ENCODE measurements at regions not wholly inside any gene's neighbourhood (a gene's known extent, or its start where the extent isn't known, plus 50 kb on each side); places are given as distances from the start of the nearest gene placed in this dataset.
"Not testable (repeated sequence)": the region's sequence is repeated elsewhere in the genome, so short reads cannot be mapped to it uniquely, and the experiment has no call there.

DNA sequence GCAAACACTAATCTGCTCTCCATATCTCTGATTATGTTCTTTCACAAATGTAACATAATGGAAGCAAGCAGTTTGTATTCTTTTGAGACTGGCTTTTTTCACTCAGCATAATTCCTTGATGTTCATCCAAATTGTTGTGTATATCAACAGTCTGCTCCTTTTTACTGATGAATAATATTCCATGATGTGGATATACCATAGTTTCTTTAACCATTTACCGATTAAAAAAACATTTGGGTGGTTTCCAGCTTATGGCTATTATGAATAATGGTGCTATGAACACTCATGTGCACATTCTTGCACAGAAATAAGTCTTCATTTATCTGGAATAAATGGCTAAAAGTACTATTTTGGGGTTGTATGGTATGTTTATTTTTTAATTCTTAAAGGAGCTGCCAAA lies 708.9 kb downstream of the RFPL4B start:
- DNase-seq, result no peak

DNA sequence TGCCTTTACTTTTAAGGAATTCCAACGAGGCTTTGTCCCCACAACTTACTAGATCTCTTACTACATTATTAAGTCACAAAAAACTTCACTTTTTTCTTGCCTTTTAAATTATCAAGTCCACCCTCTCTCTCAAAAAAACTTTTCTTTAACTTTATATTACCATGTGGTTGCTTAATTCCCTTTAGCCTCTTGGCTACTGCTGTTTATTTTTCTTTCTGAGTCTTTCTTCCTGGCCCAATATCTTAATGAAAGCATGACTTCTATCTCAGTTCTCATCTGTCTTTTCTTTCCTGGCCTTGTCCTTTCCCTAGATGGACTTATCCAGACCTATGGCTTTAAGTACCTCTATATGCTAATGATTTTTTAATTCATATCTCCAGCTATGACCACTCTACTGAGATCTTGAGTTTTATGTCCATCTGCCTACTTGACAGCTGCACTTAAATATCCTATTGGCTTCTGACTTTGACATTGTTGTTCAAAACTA lies 710.5 kb downstream of the RFPL4B start:
- DNase-seq, result no peak

GRCh38 chr6:113060664-113061063 lies 713.5 kb downstream of the RFPL4B start:
- DNase-seq, result no peak

DNA sequence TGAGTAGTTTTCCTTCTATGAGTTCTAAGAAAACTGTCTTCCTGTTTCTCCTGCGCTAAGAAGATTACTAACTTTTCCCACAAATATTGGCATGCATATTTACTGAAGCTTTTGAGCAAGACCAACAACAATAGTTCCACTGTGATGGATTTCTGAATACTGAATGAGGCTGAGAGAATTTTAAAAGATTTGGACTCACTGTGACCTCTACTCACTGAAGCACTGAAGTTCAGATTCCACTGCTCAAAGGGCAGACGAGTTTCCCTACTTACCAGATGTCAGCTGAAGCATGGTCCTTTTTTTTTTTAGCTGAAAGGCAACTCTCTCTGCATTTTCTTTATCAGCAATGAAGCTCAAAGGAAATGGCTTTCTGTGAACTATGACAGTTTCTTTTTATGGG lies 718.5 kb downstream of the RFPL4B start:
- DNase-seq, result peak; percentile 27

DNA sequence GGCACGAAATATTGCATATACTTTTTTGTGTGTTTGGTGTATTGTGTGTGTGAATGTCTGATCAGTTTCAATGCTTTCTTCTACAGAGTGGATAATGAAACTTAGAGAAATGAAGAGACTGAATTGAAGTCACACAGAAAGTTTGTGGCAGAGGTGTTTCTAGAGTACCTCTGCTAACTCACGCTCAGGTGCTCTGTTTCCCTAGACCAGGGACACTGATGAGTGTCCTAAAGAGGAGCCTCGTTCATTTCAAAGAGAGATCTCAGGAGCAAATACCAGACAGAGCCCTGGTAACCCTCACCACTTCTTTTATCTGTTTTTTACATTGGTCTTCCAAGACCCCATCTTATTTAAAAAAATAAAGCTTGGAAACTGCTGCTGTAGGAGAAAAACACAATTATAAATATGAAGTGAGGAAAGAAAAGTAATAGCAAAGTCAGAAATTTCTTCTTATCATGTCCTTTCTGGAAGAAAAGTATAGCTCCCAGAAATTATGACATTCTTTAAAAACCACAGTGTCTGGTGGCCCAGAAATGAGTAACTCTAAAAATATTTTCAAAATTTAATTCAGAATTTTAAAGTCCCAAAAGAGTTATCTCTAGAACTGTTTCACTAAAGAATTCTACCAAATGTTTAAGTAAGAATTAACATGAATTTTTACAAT lies 720.6 kb downstream of the RFPL4B start:
- DNase-seq, result peak; percentile 51

- DNase-seq, result no peak
Measured at GRCh38 chr6:113068570-113068969, 721.4 kb downstream of the RFPL4B start.

- DNase-seq, result not testable (repeated sequence)
Measured at GRCh38 chr6:113070681-113071080, 723.6 kb downstream of the RFPL4B start.

- DNase-seq, result peak; percentile 69
Measured at GRCh38 chr6:113073611-113074191, 726.6 kb downstream of the RFPL4B start.

DNA sequence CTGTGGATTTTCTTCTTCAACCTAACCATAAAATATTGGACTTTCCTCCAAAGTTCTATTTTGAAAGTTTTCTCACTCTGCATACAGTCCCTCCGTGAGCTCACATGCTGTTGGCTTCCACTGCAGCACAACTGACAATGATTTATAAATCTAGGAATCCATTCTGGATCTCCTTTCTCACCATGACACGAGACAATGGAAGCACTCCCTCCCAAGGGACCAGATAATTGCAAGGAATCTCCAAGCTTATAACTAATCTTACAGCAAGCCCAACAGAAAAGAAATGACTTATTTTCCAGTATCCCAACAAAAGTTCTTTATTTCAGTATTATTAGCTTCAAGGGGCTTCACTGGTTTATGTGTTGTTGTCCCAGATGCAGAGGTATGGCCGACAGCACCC lies 729.0 kb downstream of the RFPL4B start:
- no peak for DNase-seq

GRCh38 chr6:113076816-113077215 lies 729.7 kb downstream of the RFPL4B start:
- DNase-seq, result no peak

DNA sequence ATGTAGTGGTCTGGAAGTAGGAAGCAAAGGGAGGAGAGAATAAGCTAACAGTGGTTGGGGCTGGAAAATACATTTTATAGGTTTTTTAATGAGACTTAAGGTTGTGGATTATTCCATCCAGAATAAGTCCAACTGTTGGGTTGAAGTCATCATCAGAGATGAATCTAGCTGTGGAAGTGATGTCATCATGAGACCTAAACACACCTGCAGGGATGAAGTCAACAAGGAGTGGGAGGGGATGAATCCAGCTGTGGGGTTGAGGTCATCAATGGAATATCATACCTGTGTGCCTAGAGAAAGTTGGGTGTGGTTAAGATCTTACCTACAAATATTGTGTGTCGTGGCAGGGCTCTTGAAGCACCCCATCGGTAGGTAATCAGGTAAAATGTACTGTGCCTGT lies 730.7 kb downstream of the RFPL4B start:
- no peak for DNase-seq

DNA sequence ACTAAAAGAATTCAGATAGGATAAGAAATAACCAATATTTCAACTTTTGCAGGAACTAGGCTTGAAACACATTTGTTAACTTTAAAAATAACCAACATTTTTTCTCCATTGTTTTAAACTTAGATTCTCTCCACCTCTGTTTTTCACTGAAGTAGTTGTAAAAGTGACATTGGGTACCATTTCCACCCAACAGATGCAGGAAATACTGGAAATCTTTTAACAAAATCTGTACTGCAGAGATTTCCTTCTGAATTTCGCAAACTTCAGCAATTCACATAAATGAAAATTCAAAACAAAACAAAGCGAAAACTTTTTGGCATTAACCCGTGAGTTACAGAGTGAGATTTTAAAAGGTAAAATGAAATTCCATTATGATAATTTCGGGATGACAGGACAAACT lies 731.7 kb downstream of the RFPL4B start:
- no peak for DNase-seq

DNA sequence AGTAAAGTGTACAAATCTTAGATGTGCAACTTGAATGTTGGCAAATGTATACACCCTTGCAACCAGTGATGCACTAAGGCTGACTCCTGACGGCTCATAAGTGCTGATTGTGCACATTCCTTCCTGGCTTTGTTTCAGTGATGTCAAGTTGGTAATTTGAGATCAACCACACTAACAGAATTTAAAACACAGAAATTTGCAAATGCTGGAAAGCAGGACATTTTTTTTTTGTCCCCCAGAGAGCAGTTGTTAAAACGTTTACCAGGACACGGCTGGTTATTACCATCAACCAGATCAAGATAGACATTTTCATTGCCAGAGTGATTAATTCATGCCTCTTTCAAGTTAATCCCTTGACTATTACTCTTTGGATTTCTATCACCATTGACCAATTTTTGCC lies 735.6 kb downstream of the RFPL4B start:
- no peak for DNase-seq

GRCh38 chr6:113083947-113084346 lies 736.8 kb downstream of the RFPL4B start:
- no peak for DNase-seq

- no peak for DNase-seq
Measured at GRCh38 chr6:113089056-113089455, 741.9 kb downstream of the RFPL4B start.

DNA sequence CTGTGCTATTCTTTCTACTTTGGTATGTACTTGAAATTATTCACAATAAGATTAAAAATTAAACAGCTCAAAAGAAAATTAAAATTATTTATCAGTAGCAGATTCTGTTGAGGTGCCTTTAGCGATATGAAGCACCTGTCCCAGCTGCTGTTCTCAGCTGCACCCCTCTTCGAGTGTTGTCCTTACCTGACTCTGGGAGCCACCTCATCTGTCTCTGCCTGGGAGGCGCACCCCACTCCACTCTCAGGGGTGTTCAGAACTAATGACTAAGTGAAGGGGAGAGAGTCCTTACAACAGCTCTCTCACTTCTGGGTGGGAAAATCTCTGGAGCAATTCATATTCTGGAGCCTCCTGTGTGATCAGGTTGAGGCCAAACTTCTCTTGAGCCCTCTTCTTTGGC lies 745.7 kb downstream of the RFPL4B start:
- no peak for DNase-seq

- DNase-seq, result peak; percentile 24
Measured at GRCh38 chr6:113094779-113095178, 747.6 kb downstream of the RFPL4B start.

DNA sequence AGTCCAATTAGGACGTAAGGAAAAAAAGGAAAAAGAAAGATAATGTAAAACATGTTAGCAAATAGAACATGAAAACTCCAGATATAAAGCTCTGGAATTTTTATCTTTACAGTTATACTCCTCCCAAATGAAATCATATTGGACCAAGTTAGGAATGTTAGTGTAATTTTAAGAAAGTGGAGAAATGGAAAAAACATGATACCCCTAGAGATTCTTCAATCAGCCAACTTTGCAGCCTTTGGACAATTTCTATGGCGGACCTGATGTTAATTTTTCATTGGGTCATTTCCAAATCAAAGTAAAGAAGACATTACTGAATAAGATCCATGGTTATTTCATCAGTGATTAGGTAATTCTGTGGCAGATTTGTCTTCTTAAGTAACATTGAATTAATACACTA lies 748.7 kb downstream of the RFPL4B start:
- no peak for DNase-seq

DNA sequence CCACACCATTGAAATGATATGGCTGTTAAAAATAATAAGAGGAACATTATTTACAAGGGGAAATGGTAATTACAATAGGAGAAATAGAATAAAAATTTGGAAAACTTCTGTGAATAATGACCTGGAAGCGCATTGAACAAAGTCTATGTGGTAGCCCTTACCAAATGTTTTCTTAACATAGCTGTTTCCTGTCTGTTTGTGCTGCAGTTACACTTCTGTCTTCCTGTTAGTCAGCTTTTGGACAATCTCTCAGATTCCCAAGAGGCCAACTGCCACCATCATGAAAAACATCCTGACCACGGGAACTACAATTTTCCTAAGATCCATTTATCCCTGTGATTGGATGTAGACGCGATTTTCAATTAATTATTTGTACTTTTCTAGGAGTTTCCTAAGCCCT lies 754.4 kb upstream of the MARCKS start:
- DNase-seq, result peak; percentile 71

DNA sequence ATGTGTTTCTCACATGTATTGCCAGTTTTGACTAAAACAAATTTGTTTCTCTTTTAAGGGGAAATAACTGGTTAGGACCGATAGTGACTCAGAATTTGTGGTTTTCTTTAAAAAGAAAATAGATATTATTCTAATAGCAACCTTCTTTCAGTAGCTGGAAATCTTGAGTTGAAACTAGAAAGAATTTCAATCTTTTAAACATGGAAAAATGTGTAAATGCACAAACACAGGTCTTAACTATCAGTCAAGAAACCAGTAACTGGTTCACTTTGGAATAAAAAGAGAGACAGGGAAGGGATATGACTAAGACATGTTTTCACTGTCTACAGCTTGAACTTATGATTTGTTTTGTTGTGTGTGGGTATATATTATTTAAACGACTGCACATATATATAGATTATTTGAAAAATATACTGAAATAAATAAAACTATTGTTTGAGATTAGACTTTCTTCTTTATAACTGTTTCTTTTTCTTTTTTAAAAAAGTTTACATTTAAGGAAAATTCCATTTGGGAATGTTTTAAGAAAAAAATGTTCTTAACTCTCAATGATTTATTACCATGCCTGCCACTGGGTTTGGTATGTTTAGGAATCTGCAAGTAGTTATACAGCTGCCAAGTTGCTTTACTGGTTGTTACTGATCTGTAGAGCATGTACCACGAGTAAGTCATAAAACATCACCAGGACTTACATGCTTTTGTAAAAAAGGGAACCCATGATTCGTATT lies 753.3 kb upstream of the MARCKS start:
- DNase-seq, result peak; percentile 85

DNA sequence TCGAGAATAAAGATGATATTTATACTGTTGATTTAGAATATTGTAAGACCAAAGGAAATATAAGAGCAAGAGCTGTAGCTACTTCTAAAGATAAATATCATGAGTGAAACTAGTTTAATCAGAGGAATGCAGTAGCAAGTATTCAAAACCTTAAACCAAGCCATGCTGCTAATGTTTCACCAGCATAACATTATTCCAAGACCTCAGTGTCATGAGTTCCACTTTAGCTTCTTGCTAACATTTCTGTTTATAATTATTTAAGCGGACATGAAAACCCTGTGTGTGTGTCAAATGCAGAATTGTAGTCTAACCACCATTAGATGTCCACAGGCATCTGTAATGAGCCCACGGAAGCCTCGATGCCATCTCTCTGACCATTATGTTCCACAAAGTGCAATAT lies 752.6 kb upstream of the MARCKS start:
- DNase-seq, result no peak

GRCh38 chr6:113104951-113105350 lies 752.2 kb upstream of the MARCKS start:
- DNase-seq, result no peak

GRCh38 chr6:113110211-113110610 lies 746.9 kb upstream of the MARCKS start:
- no peak for DNase-seq

GRCh38 chr6:113111550-113111949 lies 745.6 kb upstream of the MARCKS start:
- DNase-seq, result no peak

Measured in HCEC 1CT (cell line).